Skeletal muscle cell (primary cell): ENCODE measurements at regions not wholly inside any gene's neighbourhood (a gene's known extent, or its start where the extent isn't known, plus 50 kb on each side); places are given as distances from the start of the nearest gene placed in this dataset.
A peak's percentile ranks its signal among the peaks of the same experiment; 100 is the strongest.

ENCODE experiments used
- DNase-seq: peaks from one replicate; pipeline ENCODE4 v3.0.0-alpha.2; 2010; ENCODE audit warnings: low read depth
- H3K4me3 ChIP-seq: 2 replicates; pipeline ENCODE4 v1.5.1; 2011; ENCODE audit warnings: low read depth, mild to moderate bottlenecking, control low read depth, low read length, moderate library complexity

DNA sequence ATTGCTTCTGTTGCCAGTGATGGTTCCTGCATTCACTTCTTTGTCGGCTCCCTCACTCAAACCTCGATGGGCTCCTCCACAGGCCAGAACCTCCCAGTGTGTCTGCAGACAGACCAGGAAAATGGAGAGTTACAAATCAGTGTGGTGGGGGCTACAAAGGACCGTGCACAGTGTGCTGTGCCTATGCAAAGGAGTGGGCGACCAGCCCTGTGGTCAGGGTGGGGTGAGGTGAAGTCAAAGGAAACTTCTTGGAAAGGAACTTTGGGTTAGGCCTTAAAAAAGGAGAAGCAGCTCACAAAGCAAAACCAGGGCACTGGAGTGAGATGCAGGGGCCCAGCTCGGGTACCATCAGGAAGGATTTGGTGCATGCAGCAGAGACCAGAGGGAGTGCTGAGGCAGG lies 304.3 kb upstream of the ZMIZ1 start:
- H3K4me3 ChIP-seq = no peak overlapping the region
- no peak for DNase-seq

DNA sequence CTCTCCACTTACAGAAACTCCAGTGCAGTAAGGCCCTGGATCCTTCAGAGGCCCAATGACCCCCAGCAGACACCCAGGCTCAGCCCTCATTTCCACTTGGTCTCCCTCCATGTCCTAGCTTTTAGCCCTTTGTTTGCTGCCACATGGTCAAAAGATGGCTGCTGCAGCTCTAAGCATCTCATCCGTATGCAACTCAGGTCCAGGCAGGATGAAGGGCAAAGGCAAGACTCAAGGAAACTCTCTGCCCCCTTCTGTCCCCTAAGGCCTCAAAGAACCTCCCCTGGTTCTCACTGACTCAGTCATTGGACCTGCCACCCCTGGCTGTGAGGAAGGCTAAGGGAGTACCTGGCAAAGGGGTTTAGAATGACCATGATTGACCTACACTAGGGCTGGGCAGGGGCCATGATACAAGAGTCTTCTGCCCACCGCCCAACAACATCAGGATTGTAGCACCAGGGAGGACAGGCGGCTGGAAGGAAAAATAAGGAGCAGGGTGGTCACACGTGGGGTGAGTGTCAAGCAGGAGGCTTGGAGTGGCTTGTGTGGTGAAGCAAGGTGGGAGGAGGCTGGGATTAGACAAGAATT lies 303.8 kb upstream of the ZMIZ1 start:
- DNase-seq = no peak
- no peak overlapping the region for H3K4me3 ChIP-seq

DNA sequence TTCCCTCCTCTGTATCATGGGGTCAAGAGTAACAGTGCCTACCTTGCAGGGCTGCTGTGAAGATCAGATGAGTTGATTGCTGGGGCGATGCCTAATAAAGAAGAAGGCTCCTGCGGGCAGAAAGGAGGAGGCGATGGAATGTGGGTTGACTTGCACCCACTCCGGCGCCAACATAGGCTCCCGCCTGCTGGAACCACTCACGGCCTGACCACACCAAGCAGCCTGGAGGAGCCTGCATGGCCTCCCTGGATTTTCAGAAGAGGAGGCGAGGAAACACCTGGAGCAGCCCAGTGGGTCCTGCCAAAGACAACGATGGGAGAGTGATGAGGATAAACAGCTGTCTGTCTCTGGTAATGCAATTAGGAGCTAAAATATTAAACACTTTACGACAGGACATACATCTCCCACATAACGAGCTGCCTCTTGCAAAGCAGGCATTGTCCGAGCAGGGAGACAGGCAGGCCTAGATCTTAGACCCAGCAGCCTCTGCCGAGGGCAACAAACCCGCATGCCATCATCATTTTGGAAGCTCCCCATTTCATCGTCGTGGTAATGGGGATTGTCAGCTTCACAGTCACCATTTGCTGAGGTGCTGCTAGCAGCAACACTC lies 302.9 kb upstream of the ZMIZ1 start:
- no peak for DNase-seq
- H3K4me3 ChIP-seq = no peak overlapping the region

DNA sequence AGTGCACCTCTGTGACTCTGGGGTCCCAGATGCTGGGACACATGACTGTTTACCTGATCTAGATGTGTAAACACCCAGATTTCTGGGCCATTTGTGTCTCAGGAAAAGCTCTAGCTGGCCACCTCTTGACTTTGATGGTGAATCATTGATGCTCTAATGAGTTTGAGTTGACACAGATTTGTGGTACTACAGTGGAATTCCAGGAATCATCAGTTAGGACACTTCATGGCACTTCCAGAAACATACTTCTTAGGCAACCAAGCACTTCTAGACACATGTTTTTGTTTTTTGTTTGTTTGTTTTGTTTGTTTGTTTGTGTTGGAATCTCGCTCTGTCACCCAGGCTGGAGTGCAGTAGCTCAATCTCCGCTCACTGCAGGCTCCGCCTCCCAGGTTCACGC lies 302.2 kb upstream of the ZMIZ1 start:
- no peak for DNase-seq
- H3K4me3 ChIP-seq = no peak overlapping the region

DNA sequence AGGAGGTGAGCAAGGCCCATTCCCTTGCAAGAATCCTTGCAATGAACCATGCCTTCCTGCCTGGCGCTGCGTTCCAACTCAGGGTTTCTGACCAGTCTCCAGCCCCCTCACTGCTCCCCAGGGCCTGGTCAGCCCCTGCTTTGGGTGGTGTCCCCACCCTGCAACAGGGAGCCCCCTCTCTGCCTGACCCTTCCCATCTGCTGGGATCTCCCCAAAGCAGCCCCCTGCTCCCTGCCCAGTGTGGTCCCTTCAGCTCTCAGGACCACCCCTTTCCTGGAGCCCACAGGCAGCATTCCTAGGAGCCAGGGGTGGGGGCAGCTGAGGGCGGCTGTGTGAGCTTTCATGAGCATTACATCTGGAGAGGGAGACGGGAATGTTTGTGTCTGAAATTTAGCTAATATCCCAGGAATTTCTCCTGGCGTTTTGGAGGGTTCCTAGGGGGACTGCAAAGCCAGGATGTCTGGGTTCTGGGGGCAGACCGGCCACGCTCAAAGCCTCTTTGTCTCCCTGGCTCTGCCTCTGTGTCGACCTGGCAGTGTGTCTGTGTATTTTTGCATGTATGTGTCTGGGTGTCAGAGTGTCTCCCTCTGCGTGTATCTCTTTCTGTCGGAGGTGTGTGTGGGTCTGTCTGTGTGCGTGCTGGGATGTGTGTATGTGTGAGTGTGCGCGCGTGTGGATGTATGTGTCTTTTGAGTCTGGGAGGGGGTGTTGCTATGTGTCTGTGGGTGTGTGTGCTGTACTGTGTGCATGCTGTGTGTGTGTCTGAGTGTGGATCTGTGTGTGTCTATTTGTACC lies 300.5 kb upstream of the ZMIZ1 start:
- H3K4me3 ChIP-seq = no peak overlapping the region
- no peak for DNase-seq

DNA sequence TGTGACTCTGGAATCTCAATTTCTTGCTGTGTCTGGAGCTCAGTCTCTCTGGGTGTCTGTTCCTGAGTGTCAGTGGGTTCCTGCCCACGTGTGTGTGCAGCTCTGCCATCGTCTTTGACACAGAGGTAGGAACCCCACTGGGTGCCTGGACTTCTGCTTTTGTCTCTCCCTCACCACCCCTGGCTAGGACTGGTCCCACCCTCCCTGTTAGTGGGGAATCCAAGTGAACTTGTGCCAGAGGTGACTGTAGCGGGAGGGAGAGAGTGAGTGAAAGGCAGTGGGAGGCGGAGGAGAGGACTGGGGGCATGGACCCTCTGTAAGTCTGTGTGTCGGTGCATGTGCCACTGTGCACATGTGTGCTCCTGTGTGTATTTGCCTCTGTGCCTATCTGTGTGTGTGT lies 299.9 kb upstream of the ZMIZ1 start:
- DNase-seq = no peak

DNA sequence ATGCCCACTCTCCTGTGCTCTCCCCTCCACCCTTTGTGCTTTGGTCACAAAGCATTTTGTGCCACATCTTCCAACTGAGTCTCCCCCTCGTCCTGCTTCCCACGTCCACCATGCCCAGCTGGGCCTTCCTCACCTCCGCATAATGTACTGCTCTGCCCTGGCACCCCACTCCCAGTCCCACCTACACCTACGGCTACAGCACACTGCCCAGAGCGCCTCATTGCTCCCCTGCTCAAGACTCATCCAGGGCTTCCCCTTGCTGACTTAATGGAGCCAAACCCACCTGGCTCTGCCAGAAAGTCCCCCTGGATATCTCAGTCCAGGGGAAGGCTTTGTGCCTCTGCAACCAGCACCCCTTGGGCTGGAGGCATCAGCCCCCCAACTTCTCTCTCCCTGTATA lies 299.2 kb upstream of the ZMIZ1 start:
- no peak for DNase-seq
- H3K4me3 ChIP-seq = no peak overlapping the region

More for the DNA sequence above, 299.9 kb upstream of the ZMIZ1 start:
- H3K4me3 ChIP-seq = no peak overlapping the region

DNA sequence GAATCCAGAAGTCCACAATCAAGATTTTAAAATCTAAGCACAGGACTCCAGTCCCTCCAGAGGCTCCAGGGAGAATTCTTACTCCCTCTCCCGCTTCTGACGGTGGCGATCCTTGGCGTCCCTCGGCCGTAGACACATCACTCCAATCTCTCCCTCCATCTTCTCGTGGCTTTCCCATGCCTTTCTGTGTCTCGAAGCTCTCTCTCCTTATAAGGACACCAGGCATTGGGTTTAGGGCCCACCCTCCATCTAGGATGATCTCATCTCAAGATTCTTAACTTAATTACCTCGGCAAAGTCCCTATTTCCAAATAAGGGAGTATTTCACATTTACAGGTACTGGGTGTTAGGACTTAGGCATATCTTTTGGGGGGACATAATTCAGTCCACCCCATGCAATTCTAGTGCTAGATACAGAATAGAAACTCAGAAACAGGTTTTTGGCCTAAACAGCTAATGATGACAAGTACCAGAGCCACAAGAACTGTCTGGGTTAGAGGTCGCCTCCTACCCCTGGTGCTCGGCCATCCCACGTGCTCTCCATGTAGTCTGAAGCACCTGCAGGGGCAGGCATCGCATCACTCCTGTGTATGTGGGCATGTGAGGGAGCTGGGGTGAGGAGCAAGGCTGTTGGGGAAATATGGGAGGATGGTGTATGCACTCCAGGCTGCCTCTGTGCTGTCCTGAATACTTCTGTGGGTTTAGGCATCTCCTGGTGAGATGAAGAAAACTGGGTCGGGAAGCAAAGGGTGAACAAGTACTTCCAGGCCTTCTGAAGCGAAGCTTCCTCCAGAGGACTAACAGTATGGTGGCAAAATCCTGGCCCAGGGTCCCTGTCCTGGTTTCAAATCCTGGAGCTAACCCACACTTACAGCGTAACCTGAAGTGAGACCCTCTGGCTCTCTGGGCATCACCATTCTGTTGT lies 298.3 kb upstream of the ZMIZ1 start:
- no peak for DNase-seq
- no peak overlapping the region for H3K4me3 ChIP-seq

DNA sequence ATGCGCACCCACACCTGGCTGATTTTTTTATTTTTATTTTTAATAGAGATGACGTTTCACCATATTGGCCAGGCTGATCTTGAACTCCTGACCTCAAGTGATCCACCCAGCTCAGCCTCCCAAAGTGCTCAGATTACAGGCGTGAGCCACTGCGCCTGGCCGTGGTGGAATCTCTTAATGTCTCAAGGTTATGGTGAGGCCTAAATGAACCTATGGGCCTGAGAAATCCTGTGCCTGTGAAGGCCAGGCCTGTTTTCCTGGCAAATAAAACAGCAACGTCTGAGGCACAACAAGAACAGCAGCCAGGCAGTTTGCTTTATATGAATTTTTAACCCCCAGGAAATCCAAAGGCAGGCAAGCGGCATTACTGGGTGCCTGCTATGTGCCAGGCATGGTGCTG lies 297.5 kb upstream of the ZMIZ1 start:
- no peak overlapping the region for H3K4me3 ChIP-seq
- DNase-seq = no peak

DNA sequence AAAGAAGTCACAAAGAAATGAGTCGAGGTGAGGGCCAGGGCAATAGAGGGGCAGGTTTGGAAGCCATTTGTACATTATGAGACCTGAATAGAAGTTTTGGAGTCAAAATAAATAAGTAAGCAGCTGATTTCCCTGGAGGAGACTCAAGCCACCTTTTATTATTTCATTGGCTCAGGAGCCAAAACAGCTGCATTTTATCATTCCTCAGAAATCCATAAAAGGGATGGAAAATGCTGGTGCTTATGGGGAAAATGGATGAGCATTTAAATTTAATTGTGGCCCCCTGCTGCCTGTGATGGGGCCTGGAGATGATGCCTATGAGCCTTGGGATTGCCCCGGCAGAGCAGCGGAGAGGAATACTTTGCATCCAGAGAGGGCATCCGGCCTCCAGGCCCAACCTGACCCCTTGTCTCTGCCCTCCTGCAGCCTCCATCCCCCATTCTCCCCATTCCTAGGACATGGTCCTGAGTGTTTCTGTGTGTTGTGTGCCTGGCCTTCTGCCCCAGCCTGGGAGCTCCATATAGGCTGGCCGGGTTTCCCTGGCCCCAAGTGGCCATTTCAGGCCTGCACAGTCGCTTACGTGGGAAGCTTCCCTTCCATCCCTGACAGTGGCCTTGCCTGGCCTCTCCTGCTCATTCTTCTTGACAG lies 296.8 kb upstream of the ZMIZ1 start:
- no peak for DNase-seq
- no peak overlapping the region for H3K4me3 ChIP-seq

DNA sequence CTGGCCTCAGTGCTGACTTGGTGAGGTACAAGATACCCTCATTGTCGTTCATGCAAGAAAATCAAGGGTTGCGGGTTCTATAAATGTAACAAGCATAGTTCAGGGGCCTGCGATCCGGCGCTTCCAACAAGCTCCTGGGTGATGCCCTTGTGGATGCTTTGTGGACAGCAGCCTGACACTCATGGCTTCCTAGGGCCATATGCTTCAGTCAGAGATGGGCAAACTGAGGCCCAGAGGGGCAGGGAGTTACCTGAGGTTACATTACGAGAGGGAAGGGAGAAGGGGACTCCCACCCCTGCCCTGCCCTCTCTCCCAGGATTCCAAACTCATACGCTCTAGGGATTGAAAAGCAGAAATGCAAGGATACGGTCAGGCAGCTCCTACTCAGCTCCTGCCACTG lies 296.3 kb upstream of the ZMIZ1 start:
- no peak overlapping the region for H3K4me3 ChIP-seq
- no peak for DNase-seq

DNA sequence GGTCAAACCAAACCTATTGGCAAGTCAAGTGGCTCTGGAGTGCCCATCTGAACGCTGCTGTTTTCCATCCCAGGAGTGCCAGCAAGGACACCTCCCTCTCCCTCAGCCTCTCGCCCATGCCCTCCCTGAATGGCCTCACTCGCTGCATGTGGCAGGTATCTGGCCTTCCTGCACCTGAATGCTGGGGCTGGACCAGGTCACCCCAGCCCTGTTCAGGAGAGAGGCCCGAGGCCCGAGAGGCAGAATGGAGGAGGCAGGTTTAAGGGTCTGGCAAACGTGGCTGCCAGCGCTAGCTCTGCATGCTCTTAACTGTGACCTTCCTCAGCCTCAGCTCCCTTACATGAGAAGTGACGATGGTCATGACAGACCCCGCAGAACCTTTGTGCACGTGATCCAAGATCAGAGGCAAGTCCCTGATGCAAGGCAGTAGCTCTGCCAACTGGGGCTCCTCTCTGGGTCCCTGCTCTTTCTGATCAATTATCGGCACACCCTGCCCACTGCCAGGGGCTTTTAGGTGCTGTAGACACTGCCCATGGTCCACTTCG lies 295.7 kb upstream of the ZMIZ1 start:
- no peak for DNase-seq
- H3K4me3 ChIP-seq = no peak overlapping the region

DNA sequence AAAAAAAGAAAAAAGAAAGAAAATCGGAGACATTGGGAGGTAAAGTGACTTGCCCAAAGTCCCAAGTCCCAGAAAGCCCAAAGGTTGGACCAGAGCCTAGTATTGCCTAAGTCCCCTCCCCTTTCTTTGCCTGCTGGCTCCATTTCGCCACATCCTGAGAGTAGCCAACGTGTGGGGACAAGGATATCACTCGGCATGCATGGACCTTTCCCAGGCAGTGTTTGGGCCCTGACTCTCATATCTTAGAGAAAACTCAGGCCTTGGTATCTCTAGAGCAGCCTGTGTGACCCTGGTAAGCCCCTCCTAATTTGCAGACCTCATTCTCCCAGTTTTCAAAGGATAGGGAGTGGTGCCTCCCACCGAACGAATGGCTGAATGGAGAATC lies 294.2 kb upstream of the ZMIZ1 start:
- DNase-seq = no peak

DNA sequence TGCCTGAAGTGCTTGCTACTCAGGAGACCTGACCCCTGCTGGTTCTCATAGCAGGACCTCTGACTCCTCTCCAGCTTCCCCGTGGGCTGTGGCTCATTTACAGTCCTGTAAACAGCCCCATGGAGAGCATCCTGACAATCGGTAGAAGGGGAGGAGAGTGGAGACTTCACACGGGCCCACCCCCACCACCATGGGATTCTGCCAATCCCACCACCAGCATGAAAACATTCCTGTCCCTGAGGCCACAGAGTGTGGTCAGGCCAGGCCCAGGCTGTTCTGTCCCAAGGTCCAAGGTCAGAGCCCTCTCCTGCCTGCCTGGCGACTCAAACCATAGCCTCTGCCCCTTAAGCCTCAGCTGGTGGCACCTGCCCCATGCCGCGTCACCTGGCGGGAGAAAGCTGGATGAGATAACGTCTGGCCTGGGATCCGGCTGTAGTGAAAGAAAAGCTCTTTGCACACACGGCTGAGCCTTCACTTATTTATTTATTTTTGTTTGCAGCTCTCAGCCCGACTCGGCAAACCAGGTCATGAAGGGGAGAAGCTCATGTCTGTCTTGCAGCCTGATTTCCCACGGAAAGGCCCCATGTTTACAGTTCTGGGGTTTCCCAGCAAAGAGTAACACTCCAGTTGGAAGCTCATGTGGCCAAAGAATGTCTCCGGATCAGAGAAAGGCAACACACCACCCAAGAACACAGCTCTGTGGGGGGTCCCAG lies 293.6 kb upstream of the ZMIZ1 start:
- H3K4me3 ChIP-seq = no peak overlapping the region
- DNase-seq = no peak

More for the DNA sequence above, 294.2 kb upstream of the ZMIZ1 start:
- no peak overlapping the region for H3K4me3 ChIP-seq

DNA sequence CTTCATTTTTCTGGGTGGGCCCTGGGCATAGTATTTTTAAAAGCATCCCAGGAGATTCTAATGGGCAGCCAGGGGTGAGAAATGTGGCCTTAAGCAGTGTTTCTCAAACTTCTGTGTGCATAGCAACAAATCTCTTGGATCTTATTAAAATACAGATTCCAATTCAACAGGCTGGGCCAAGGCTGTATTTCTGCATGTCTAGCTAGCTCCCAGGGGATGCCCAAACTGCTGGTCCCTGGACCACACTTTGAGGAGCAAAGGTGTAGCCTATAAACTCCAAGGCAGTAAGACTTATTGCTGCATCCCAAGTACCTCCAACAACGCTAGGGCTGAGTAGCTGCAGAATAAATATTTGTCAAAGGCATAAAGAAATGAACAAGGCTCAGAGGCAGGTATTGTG lies 292.9 kb upstream of the ZMIZ1 start:
- H3K4me3 ChIP-seq = no peak overlapping the region
- DNase-seq = no peak

DNA sequence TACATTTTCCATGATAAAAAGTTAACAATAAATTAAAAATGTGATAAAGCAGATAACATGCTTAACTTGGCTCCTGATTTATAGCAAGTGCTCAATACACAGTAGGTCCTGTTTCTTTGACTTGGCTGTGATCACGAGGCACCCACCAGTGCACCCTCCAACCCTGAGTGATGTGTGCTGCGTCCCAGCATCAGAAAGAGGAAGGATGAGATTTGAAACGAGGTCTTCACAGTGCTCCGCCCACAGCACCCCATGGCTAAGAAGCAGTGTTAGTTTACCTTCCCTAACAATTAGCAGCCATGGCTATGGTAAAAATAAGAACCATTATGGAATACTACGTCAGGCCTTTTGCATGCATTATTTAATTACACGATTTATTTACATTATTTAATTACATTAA lies 292.0 kb upstream of the ZMIZ1 start:
- H3K4me3 ChIP-seq = no peak overlapping the region
- no peak for DNase-seq

DNA sequence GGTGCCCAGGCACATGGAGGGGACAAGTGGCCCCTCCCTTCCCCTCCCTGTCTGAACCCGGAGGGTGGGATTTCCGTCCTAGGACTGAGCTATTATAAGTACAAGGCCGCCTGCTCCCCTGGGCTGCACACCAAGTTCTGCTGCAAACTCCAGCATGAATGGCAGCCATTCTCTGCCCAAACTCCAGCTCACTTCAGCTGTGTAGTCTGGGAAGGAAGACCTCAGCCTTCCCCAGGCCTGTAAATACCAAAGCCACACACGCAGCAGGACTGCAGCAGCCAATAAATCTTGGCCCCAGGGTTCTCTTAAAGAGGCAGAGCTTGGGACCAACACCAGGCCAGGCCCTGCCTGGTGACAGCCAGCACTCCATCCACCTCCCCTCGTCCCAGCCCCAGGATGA lies 291.3 kb upstream of the ZMIZ1 start:
- H3K4me3 ChIP-seq = no peak overlapping the region
- DNase-seq = no peak

DNA sequence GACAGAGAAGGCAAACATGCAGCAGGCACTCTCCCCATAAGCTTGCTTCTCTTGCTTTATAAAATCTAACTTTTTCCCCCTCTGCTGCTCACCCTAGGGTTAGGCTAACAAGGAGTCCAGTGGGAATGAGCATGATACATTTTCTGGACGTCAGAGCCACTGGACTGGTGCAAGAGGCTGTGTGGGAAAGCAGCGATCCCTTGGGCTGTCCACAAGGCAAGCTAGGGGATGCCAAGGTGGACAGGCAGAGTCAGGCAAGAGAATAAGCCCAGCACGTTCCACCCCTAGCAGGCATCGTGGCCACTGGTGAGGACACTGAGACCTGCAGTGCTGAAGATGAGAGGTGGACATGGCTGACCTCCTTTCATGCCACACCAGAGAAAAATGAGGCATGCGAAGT lies 290.9 kb upstream of the ZMIZ1 start:
- no peak overlapping the region for H3K4me3 ChIP-seq
- peak; percentile 12 for DNase-seq
